Astrocyte of the hippocampus (primary cell): ENCODE measurements at regions not wholly inside any gene's neighbourhood (a gene's known extent, or its start where the extent isn't known, plus 50 kb on each side); places are given as distances from the start of the nearest gene placed in this dataset.
"Not testable (repeated sequence)": the region's sequence is repeated elsewhere in the genome, so short reads cannot be mapped to it uniquely, and the experiment has no call there.

Experiments
- DNase-seq: peaks from one replicate; pipeline ENCODE4 v3.0.0; 2011; ENCODE audit warnings: low read depth, low spot score

DNA sequence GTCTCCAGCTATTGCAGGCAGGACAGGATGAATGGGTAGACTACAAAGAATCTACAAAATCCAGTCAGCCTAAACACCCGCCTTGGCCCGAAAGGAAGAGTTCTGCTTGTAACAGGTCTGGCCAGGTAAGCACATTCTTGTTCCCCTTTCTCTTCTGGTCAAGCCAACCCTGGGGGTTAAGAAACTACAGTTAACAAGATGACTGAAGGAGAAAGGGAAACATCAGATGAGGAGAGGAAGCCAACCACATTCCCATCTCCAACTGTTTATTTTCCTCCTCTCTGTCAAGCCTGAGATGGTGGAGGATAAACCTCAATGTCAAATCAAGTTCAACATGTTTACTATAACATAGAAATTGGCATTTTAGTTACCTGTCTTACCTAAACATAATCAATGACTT is 198.9 kb downstream of the IPMK start:
- DNase-seq: no peak

DNA sequence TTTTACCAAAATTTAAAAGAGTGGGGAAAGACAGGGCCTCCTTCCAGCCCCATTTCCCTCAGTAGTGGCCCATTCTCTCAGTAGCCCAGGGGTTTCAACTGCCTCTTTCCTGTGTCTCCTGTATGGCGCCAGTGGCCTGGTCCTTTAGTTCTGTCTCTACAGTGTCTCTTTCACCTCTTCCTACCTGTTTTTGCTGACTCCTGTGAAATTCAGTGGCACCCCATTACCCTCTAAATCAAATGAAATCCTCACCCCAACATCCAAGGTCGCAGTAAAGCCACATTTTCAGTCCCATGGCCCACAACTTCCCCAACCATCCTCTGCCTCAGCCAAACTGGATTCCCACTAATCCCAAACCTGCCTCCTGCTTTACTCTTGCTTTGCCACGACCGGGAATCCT is 200.7 kb downstream of the IPMK start:
- DNase-seq: no peak

DNA sequence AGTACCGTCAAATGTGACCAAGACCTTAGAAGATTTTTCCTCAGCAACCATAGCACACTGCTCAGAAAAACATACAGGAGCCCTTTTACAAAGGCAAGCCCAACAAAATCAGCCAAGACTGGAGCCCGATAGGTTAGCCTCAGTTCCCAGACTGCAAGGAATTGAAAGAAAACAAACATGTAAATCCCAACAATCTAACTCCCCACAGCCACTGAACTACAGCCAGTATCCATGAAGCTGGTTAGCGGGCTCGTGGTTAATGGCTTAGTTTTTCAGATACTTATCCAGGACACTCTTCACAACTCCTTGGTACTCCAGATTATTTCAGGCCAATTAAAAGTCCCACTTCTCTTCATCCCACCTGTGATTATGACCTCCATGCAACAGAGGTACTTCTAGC is 201.6 kb downstream of the IPMK start:
- DNase-seq: peak; percentile 70

GRCh38 chr10:58065529-58065815 is 202.2 kb downstream of the IPMK start:
- no peak for DNase-seq

DNA sequence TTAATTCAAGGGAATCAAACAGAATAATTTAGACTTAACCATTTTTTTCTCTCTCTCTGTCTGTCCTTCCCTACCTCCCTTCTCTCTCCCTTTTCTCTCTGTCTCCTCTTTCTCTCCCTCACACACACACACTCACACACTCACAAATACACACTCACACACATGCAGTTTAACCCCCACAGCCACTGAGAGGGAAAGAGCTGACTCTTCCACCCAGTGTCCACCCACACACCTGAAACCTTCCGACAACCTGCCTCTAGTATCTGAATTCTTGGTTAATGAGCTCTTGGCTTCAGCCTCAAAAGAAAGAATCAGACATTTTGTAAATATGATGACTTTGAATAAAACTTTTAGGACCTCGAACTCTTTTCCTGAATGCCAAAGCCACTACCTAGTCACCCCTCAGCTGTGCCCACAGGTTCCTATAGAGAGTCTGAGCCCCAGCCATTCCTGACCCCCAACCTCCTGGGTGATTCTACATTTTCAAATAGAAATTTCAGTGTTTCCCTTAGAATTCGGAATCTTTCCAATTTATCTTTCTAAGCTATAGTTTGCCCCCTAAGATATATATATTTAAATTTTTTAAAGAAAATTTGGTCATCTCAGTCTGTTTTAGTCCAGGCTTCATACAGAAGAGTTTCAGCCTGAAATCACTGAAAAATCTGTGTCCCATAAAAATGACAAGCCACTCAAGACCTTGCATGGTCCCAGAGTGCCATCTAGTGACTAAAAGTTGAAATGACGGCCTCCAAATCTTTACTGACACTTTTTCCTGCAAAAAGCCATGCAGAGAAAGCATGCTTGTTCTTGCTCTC is 202.8 kb downstream of the IPMK start:
- DNase-seq: peak; percentile 78

DNA sequence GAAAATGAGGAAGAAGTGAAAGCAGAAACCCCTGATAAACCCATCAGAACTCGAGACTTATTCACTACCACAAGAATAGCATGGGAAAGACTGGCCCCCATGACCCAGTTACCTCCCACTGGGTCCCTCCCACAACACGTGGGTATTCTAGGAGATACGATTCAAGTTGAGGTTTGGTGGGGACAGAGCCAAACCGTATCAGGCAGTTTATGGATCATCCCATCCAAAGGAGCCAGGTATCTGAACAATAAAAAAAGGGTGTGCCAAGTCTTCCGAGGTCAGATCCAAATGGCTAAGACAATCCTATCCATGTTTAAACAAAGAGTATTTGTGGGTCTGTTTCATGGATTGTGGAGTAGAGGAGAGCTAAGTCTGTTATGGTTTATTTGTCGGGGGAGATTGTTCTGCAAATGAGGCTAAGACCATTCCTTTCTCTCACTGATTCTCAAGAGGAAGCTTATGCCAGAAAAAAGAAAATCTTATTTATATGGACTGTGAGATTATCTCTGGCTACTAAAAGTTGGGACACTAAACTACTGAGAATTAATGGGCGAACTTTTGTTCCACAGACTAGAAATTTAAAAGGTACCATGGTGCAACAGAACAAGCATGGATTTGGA is 203.7 kb downstream of the IPMK start:
- DNase-seq: no peak

DNA sequence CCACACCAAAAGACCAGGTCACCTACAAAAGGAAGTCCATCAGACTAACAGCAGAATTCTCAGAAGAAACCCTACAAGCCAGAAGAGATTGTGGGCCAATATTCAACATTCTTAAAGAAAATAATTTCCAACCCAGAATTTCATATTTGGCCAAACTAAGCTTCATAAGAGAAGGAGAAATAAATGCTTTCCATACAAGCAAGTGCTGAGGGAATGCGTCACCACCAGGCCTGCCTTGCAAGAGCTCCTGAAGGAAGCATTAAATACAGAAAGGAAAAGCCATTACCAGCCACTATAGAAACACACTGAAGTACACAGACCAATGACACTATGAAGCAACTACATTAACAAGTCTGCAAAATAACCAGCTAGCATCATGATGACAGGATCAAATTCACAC is 209.0 kb downstream of the IPMK start:
- DNase-seq: not testable (repeated sequence)

GRCh38 chr10:58054881-58055280 is 212.8 kb downstream of the IPMK start:
- no peak for DNase-seq

- no peak for DNase-seq
Measured at GRCh38 chr10:58052772-58053171, 214.9 kb downstream of the IPMK start.

DNA sequence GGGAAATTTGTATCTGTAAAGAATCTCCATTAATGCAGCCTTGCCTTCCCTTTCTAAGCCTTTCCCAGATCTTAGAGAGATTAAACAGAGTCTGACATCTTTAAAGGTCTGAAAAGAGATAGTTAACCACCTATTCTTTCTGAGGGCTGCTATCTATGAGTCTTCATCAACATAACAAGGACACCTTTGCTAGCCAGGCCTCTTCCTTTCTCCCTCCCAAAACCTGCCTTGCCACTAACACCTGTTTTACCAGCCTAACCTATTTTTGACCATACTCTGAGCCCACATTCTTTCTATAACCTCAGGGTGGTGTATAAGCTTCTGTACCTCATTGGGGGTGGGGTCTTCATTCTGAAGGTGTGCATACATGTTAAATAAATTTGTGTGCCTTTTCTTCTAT is 217.1 kb downstream of the IPMK start:
- no peak for DNase-seq

DNA sequence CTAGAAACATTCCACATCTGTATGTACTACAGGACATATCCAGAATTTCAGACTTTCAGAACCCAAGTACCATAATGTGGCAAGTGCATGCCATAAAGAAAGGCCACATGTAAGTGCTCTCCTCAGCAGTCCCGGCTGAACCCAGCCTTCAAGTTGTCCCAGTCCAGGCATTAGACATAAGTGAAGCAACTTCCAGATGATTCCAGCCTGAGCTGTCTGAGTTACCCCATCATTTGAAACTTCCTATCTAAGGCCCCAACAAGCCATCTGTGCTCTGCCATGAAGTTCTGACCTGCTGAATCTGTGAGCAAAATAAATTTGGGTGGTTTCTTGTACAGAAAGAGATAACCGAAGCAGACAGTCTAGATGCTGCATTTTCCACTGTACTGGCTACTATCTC is 218.8 kb downstream of the IPMK start:
- DNase-seq: no peak

- DNase-seq: peak; percentile 42
Measured at GRCh38 chr10:58044072-58044471, 223.6 kb downstream of the IPMK start.

DNA sequence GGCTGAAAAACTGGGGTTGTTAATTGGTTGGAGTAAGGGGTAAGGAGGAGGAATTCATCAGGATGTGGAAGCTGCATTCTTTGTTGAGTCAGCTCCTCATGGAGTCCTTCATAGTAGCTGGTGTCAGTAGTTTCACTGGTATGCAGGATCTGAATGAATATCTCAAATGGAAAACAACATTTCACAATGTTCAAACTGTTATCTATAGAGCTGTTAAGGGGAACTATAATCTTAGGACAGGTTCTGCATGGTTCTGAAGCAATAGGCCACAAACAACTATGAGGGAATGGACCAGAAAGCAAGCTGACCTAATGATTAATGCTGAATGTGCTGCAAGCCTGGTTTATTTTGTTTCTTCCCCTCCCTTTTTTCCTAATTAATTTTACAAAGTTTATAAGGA is 225.8 kb downstream of the IPMK start:
- no peak for DNase-seq

GRCh38 chr10:58030208-58030607 is 237.5 kb downstream of the IPMK start:
- DNase-seq: no peak

DNA sequence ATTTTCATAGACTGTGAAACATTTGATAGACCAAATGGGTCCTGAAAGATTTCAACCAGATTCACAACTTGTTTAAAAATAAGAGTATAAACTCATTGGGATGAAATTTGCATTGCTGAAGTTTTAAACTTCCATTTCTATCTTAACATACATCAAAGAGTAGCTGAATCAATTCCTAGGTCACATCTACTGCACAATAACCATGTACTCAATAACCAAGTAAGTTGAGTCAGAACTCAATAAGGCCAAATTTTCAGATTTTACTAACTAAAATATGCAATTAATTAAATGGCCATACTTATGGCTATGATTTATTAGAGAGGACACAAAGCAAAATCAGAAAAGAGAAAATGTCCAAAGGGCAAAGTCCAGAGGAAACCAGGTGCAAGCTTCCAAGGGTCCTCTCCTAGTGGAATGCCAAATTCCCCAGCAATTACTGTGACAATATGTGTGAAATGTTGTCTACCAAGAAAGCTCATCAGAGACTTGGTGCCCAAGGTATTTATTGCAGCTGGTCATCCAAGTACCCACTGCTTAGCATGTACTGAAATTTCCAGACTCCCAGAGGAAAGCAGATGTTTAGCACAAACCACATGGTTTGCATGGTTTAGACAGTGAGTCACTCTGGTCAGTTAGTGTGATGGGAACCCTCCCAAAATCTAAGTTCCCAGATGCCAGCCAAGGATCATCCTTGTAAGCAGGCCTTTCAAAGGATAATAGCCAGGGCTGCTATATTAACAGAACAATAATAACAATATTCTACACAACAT is 238.9 kb downstream of the IPMK start:
- DNase-seq: peak; percentile 64

DNA sequence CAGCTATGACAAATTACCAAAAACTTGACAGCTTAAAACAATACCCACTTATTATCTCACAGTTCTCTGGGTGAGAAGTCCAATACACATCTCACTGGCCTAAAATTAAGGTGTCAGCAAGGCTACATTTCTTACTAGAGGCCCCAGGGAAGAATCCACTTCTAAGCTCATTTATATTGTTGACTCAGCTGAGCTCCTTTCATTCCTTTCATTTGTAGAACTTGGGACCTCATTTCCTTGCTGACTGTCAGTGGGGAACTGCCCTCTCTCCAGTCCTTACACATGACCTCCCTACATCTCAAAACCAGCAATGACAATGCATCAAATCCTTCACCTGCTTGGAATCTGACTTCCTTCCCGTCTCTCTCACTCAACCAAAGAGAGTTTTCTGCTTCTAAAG is 240.3 kb downstream of the IPMK start:
- DNase-seq: no peak

GRCh38 chr10:58026036-58026435 is 241.7 kb downstream of the IPMK start:
- no peak for DNase-seq

DNA sequence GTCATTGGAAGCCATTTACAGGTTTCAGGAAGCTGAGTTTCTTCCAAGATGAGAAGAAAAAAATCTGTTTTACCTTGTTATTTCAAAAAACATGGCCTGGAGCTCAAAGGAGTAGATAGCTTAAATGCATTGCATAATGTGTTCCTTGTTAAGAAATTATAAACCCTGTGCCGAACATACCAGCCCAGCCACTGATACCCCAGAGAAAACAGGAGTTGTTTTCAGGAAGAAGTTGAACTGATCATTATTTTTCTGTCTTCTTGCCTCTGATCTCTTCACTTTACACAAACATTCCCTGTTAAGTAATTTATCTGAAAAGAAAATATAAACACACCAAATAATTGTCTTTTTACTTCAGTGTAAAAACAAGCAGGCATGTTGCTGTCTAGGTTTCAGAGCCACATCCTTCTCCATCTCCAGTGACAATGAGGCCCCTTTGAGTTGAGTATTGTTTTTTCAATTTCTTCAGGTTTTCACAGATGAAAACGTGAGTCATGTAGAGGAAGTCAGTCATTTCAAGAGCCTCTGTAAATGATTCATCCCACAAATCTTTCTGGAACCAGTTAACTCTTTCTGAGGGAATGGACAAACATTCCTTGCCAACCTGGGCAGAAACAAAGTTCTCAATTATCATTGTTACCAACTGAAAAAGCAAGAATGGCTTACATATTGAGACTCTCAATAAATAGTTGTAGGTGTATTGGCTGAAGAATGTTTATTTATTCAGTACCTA is 244.2 kb downstream of the IPMK start:
- DNase-seq: peak; percentile 88

DNA sequence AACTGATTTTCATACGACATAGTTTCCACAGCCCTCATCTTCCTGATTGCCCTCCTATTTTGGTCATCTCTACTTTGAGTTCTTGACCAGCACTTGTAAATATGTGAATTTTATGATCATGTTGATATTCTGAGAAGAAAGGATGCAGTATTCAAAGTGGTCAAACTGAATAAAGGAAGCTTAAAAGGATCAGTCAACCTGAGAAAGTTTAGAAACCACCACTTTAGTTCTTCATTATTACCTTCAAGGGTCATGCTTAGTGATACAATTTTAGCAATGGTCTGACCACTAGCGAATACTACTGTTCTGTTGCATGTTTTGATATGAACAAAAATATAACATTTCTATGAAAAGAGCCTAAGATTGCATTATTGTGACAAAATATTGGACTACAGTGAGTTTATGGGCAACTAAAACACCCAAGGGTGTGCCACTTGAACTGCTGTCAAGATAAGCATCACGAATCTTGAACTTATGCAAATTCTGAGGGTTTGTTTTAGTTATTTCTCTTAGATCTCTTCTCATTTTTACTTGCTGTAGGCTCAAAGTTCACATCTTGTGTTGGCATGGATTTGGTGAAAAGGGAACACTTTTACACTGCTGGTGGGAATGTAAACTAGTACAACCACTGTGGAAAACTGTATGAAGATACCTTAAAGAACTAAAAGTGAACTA is 247.7 kb downstream of the IPMK start:
- no peak for DNase-seq

- DNase-seq: peak; percentile 52
Measured at GRCh38 chr10:58017719-58018367, 249.9 kb downstream of the IPMK start.

DNA sequence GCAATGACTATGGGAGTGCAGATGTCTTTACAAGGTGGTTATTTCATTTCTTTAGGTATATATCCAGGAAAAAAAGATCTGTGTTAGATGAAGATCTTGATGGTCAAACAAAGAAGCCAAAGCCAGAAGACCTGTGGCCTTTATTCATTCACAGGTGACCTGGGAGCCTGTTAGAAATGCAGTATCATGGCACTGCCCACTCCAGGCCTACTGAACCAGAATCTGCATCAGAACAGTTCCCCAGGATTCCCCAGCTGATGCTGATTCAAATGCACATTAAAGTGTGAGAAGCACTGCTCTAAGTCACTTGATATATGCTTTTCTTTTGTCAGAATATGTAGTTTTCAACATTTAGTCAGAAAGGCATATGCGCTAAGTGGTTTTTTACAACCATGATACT is 251.1 kb downstream of the IPMK start:
- DNase-seq: no peak
